Activated naive CD8-positive, alpha-beta T cell treated with anti-CD3 and anti-CD28 coated beads, Interleukin-2, amount 10 ng/mL, durations not matched to agents 7 days and 5 days (primary cell): ENCODE measurements at regions not wholly inside any gene's neighbourhood (a gene's known extent, or its start where the extent isn't known, plus 50 kb on each side); places are given as distances from the start of the nearest gene placed in this dataset.

Experiments used
- ATAC-seq: fragments of 150-1000 bp; cut with Tn5 transposase; one replicate; pipeline ENCODE4 v1.10.0; 2021; ENCODE audit warnings: low read depth, moderate library complexity
- POLR2A ChIA-PET: fragments of 350-600 bp; sonication (Branson Sonifier 250); formaldehyde crosslinking; loops from one replicate; lab custom pipeline; 2021; ENCODE audit warnings: antibody characterized with exemption; lab: Charles Lee
- DNase-seq: peaks from one replicate; pipeline ENCODE4 v3.0.0; 2021
- H3K27ac Mint-ChIP-seq: one replicate; pipeline ENCODE4 v1.8.0; 2022; ENCODE audit warnings: mild to moderate bottlenecking, mixed read lengths
- H3K27me3 Mint-ChIP-seq: one replicate; pipeline ENCODE4 v1.8.0; 2022; ENCODE audit warnings: mild to moderate bottlenecking, moderate library complexity, mixed read lengths
- H3K36me3 Mint-ChIP-seq: one replicate; pipeline ENCODE4 v1.8.0; 2021; ENCODE audit warnings: mild to moderate bottlenecking, mixed read lengths
- H3K4me1 Mint-ChIP-seq: one replicate; pipeline ENCODE4 v1.8.0; 2021; ENCODE audit warnings: mixed read lengths
- H3K4me3 Mint-ChIP-seq: one replicate; pipeline ENCODE4 v1.8.0; 2022; ENCODE audit warnings: mild to moderate bottlenecking, moderate library complexity, mixed read lengths
- H3K9me3 Mint-ChIP-seq: one replicate; pipeline ENCODE4 v1.8.0; 2021; ENCODE audit warnings: mixed read lengths

GRCh38 chr14:98231210-98231609, 1040.8 kb downstream of the BCL11B start:
- Mint-ChIP-seq H3K36me3 (no peaks in the 10 kb centered on the region), H3K9me3 (no peaks in the 10 kb centered on the region), H3K27ac (peak overlapping the region; percentile 37), H3K27me3 (no peaks in the 10 kb centered on the region), H3K4me3 (no peak overlapping the region), H3K4me1 (peaks cover 41% of the 10 kb centered on the region)
- POLR2A ChIA-PET: interaction anchor here (1.4 kb wide), 1 partner anchor 13 kb away, joined by 3 read pairs; no protein-coding TSS in a partner anchor
- ATAC-seq (no peak), DNase-seq (no peak)

- Mint-ChIP-seq H3K4me1 (peaks cover 20% of the 10 kb centered on the region), H3K36me3 (no peaks in the 10 kb centered on the region), H3K9me3 (no peaks in the 10 kb centered on the region), H3K4me3 (no peak overlapping the region), H3K27me3 (no peaks in the 10 kb centered on the region), H3K27ac (no peak overlapping the region)
- POLR2A ChIA-PET: no interaction called here
- DNase-seq: no peak
- ATAC-seq: no peak
Observed at GRCh38 chr14:98233656-98234055, 1038.3 kb downstream of the BCL11B start.

GRCh38 chr14:98234208-98234607, 1037.8 kb downstream of the BCL11B start:
- H3K4me1 Mint-ChIP-seq: peaks cover 19% of the 10 kb centered on the region
- H3K36me3 Mint-ChIP-seq: no peaks in the 10 kb centered on the region
- no peaks in the 10 kb centered on the region for H3K9me3 Mint-ChIP-seq
- no peak for ATAC-seq
- H3K27ac Mint-ChIP-seq: no peak overlapping the region
- POLR2A ChIA-PET: no interaction called here
- H3K27me3 Mint-ChIP-seq: no peaks in the 10 kb centered on the region
- no peak overlapping the region for H3K4me3 Mint-ChIP-seq
- no peak for DNase-seq

DNA sequence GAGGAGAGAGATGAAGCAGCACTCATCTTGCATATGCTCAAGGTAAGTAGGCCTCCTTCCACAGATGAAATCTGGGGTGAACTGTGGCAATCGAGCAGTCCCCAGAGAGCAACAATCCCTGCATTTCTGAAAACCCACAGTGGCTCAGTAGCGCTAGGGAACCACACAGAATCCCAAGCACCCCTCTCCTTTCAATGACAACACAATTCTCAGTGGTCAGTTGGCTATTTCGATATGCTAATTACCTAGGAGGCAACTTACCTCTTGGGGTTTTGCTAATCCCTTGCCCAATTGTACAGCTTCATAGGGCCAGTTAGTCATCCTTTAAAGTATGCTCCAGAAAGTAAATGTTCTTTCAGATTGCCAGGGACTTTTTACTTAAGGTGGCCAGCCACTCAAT, 1035.7 kb downstream of the BCL11B start:
- H3K36me3 Mint-ChIP-seq: no peaks in the 10 kb centered on the region
- H3K4me3 Mint-ChIP-seq: no peak overlapping the region
- POLR2A ChIA-PET: no interaction called here
- no peak overlapping the region for H3K27ac Mint-ChIP-seq
- H3K27me3 Mint-ChIP-seq: no peaks in the 10 kb centered on the region
- DNase-seq (no peak), ATAC-seq (no peak)
- peaks cover 11% of the 10 kb centered on the region for H3K4me1 Mint-ChIP-seq
- no peaks in the 10 kb centered on the region for H3K9me3 Mint-ChIP-seq

DNA sequence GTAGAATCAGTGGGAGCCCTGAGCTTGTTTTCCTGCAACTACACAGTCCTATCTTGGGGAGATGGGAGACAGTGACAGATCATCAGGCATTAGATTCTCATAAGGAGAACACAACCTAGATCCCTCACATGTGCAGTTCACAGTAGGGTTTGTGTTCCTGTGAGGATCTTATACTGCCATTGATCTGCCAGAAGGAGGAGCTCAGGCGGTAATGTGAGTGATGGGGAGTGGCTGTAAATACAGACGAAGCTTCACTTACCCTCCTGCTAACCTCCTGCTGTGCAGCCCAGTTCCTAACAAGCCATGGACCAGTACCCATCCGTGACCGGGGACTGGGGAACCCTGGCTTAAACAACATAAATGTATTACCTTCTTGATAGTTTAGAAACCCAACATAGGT, 1034.1 kb downstream of the BCL11B start:
- Mint-ChIP-seq H3K4me3 (no peak overlapping the region), H3K27ac (no peak overlapping the region), H3K36me3 (no peaks in the 10 kb centered on the region), H3K4me1 (peaks cover 11% of the 10 kb centered on the region), H3K27me3 (no peaks in the 10 kb centered on the region), H3K9me3 (no peaks in the 10 kb centered on the region)
- no peak for DNase-seq
- POLR2A ChIA-PET: interaction anchor here (0.6 kb wide), 1 partner anchor 689 kb away, joined by 3 read pairs; no protein-coding TSS in a partner anchor
- ATAC-seq: no peak

DNA sequence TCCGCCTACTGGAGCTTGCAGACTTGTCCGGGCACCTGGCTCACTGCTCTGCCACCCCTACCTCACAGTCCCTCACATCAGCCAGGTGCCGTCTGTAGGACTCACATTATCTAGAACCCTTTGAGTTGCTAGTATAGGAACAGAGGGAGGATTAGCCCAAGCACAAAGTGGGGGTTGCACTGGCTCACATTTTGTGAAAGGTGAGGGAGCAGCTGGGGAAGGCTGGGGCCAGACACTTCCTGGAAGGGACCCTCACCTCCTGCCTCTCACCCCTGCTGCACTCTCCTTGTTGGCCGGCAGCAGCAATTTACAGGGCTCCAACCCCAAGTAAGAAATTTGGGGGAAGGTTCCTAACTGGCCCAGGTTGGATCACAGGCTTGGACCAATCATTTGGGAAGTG, 1031.6 kb downstream of the BCL11B start:
- no peaks in the 10 kb centered on the region for H3K9me3 Mint-ChIP-seq
- ATAC-seq: no peak
- no peaks in the 10 kb centered on the region for H3K27me3 Mint-ChIP-seq
- no peak overlapping the region for H3K4me3 Mint-ChIP-seq
- peaks cover 2% of the 10 kb centered on the region for H3K4me1 Mint-ChIP-seq
- POLR2A ChIA-PET: no interaction called here
- no peaks in the 10 kb centered on the region for H3K36me3 Mint-ChIP-seq
- no peak overlapping the region for H3K27ac Mint-ChIP-seq
- DNase-seq: no peak

DNA sequence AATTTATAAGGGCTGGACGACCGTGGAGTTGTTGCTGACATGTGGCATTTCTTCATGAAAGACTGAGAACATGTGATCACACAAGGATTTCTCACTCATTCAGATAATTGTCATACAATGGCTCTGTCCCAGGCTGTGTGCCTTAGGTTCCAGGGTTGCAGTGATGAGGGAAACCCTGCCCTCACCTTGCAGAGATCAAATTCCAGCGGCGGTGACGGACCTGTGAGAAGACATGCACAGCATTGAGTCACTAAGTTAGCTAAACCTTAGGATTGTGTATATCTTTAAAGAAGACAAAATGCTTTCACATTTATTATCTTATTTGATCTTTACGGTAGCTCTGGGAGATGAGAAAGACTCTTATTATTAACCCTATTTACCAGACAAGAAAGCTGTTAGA, 1029.1 kb downstream of the BCL11B start:
- ATAC-seq: no peak
- no peak for DNase-seq
- POLR2A ChIA-PET: no interaction called here
- no peaks in the 10 kb centered on the region for H3K36me3 Mint-ChIP-seq
- peaks cover 4% of the 10 kb centered on the region for H3K9me3 Mint-ChIP-seq
- no peak overlapping the region for H3K27ac Mint-ChIP-seq
- no peak overlapping the region for H3K4me3 Mint-ChIP-seq
- H3K27me3 Mint-ChIP-seq: no peaks in the 10 kb centered on the region
- peaks cover 2% of the 10 kb centered on the region for H3K4me1 Mint-ChIP-seq

- no peak for ATAC-seq
- Mint-ChIP-seq H3K27ac (no peak overlapping the region), H3K9me3 (peaks cover 4% of the 10 kb centered on the region), H3K4me1 (peaks cover 2% of the 10 kb centered on the region), H3K36me3 (no peaks in the 10 kb centered on the region), H3K4me3 (no peak overlapping the region), H3K27me3 (no peaks in the 10 kb centered on the region)
- POLR2A ChIA-PET: interaction anchor here (1.2 to 1.4 kb wide), 2 partner anchors 13 to 29 kb away, joined by 3 read pairs; no protein-coding TSS in a partner anchor
- no peak for DNase-seq
Observed at GRCh38 chr14:98243332-98243731, 1028.7 kb downstream of the BCL11B start.

GRCh38 chr14:98244162-98244948, 1027.6 kb downstream of the BCL11B start:
- Mint-ChIP-seq H3K27me3 (no peaks in the 10 kb centered on the region), H3K9me3 (peaks cover 4% of the 10 kb centered on the region), H3K4me3 (no peak overlapping the region), H3K27ac (no peak overlapping the region), H3K4me1 (peaks cover 1% of the 10 kb centered on the region), H3K36me3 (no peaks in the 10 kb centered on the region)
- ATAC-seq (no peak), DNase-seq (no peak)
- POLR2A ChIA-PET: interaction anchor here (1.0 to 1.4 kb wide), 3 partner anchors 10 to 28 kb away, joined by 3 to 4 read pairs (median 3); no protein-coding TSS in a partner anchor

DNA sequence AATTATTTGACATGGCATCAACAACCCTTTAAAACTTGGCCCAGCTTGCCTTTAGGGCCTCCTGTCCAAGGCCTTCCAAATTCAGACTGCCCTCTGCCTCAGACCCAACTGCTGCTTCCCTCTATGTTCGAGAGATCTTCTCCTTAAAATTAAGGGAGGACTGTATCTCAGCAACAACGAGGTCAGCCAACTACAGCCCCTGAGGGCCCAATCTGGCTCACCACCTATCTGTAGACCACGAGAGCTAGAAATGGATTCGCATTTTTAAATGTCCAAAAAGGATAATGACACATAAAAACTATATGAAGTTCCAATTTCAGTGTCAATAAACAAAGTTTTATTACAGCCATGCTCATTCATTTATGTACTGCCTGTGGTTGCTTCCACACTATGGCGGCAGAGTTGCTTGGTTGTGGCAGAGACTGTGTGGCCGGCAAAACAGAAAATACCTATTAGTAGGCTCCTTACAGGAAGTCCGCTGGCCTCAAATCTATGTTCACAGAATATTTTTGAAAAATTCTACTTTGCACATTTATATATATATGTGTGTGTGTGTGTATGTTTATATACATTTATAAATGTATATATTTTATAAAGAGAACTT, 1026.9 kb downstream of the BCL11B start:
- POLR2A ChIA-PET: interaction anchor here (1.4 kb wide), 1 partner anchor 15 kb away, joined by 3 read pairs; no protein-coding TSS in a partner anchor
- Mint-ChIP-seq H3K27ac (no peak overlapping the region), H3K36me3 (no peaks in the 10 kb centered on the region), H3K4me3 (no peak overlapping the region), H3K4me1 (peaks cover 1% of the 10 kb centered on the region), H3K27me3 (no peaks in the 10 kb centered on the region), H3K9me3 (peaks cover 4% of the 10 kb centered on the region)
- ATAC-seq: no peak
- no peak for DNase-seq

DNA sequence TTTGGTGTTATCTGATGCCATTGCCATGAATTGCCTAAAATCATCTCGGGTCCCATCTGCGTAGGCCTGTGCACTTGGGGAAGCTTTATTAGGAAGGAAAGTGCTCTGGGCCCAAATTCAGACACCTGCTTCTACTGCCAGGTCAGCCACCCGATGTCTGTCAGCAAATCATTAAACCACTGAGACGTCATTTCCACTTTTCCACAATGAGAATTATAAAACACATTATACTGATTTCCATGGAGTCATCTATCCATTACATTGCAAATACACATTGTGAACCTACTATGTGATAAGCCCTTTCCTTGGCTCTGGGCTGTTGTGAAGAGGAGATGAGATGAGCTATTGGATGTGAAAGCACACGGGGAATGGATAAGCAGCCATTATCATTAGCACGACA, 1022.9 kb downstream of the BCL11B start:
- Mint-ChIP-seq H3K4me3 (no peak overlapping the region), H3K27ac (no peak overlapping the region), H3K27me3 (no peaks in the 10 kb centered on the region), H3K4me1 (peaks cover 5% of the 10 kb centered on the region), H3K36me3 (peaks cover 5% of the 10 kb centered on the region), H3K9me3 (peaks cover 6% of the 10 kb centered on the region)
- POLR2A ChIA-PET: no interaction called here
- no peak for DNase-seq
- no peak for ATAC-seq

DNA sequence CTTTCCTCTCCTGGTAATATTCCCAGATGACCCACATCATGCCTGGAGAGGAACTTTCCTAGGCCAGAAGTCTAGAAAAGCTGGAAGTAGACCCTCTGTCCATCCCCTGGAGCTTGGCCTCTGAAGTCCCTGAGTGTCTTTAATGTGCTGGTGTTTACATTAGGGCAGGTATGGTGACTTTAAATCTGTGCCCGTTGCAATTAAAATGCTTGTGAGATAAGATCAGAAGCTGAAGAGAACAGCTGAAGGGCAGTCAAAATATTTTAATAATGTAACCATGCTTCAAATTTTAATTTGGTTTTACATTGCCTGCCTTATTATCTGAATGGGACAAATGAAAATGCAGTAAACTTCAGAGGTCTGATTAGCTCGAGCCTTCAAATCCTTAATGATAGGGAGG, 1022.5 kb downstream of the BCL11B start:
- POLR2A ChIA-PET: no interaction called here
- H3K36me3 Mint-ChIP-seq: peaks cover 5% of the 10 kb centered on the region
- H3K9me3 Mint-ChIP-seq: peaks cover 6% of the 10 kb centered on the region
- peaks cover 5% of the 10 kb centered on the region for H3K4me1 Mint-ChIP-seq
- no peak overlapping the region for H3K27ac Mint-ChIP-seq
- ATAC-seq (no peak), DNase-seq (no peak)
- H3K27me3 Mint-ChIP-seq: no peaks in the 10 kb centered on the region
- no peak overlapping the region for H3K4me3 Mint-ChIP-seq

GRCh38 chr14:98252820-98253219, 1019.2 kb downstream of the BCL11B start:
- no peak for DNase-seq
- no peak for ATAC-seq
- no peaks in the 10 kb centered on the region for H3K27me3 Mint-ChIP-seq
- no peak overlapping the region for H3K27ac Mint-ChIP-seq
- peaks cover 1% of the 10 kb centered on the region for H3K9me3 Mint-ChIP-seq
- H3K36me3 Mint-ChIP-seq: peaks cover 5% of the 10 kb centered on the region
- peaks cover 5% of the 10 kb centered on the region for H3K4me1 Mint-ChIP-seq
- no peak overlapping the region for H3K4me3 Mint-ChIP-seq
- POLR2A ChIA-PET: no interaction called here

DNA sequence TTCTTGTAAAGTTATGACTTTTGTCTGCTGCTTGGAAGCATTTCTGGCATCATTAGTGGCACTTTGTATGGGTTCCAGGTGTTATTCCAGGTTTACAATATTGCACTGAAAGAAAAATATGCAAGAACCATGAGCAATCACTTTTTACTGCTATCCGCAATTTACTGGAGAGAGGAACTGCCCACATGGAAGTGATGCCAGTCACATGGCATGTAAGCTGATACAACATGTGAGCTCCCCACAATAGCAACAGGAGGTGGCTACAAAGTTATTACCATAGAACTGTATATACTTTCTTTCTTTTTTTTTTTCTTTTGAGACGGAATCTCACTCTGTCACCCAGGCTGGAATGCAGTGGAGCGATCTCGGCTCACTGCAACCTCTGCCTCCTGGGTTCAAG, 1012.1 kb downstream of the BCL11B start:
- no peak for DNase-seq
- Mint-ChIP-seq H3K4me1 (peaks cover 1% of the 10 kb centered on the region), H3K27ac (no peak overlapping the region), H3K9me3 (peaks cover 3% of the 10 kb centered on the region), H3K27me3 (no peaks in the 10 kb centered on the region), H3K4me3 (no peak overlapping the region), H3K36me3 (peaks cover 3% of the 10 kb centered on the region)
- POLR2A ChIA-PET: no interaction called here
- no peak for ATAC-seq
